K562 (cell line): ENCODE measurements at regions not wholly inside any gene's neighbourhood (a gene's known extent, or its start where the extent isn't known, plus 50 kb on each side); places are given as distances from the start of the nearest gene placed in this dataset.

Experiments
- ATAC-seq: fragments of 200-7000 bp; cut with Tn5 transposase; 3 replicates; pipeline ENCODE4 v1.9.1; 2020; ENCODE audit warnings: moderate library complexity
- BruUV-seq: library from RNA; stranded (reverse); fragments of 400-500 nt; replicated peaks from 2 replicates; lab custom pipeline; 2021; lab: Mats Ljungman, UMichigan
- CTCF ChIA-PET: fragments of 300-600 bp; formaldehyde crosslinking; extraction: SDS; loops from one replicate; lab custom pipeline; 2021; ENCODE audit warnings: low intra/inter-chr PET ratio; lab: Yijun Ruan, JAX
- POLR2A ChIA-PET: fragments of 300-600, 350-650 bp; sonication (Branson Sonifier 250); formaldehyde crosslinking; extraction: SDS; loops from one replicate; lab custom pipeline; 2021; ENCODE audit warnings: antibody characterized with exemption, inconsistent platforms; lab: Yijun Ruan, JAX
- DNase-seq, 4 experiments: peaks; one replicate each; pipeline versions ENCODE4 v3.0.0 to v3.0.0-alpha.2; 2011 to 2018; ENCODE audit warnings: low spot score in 3 of 4, mixed read lengths in 3 of 4; ENCODE audit errors: extremely low read depth in 1 of 4
- FAIRE-seq: peaks from 2 replicates; lab custom pipeline; 2011; peaks lifted over from hg19 to GRCh38; lab: Jason Lieb, UNC
- H2AFZ ChIP-seq: 2 replicates; pipeline ENCODE4 v1.6.0; 2011; ENCODE audit warnings: low read depth, low read length, control low read depth, inconsistent platforms
- H3K27ac ChIP-seq: fragments of 200-600 bp; 3 replicates; pipeline ENCODE4 v1.8.0; 2011; ENCODE audit warnings: low read depth, mild to moderate bottlenecking, control low read depth, inconsistent platforms, low read length, moderate library complexity, mixed read lengths; ENCODE audit errors: extremely low read depth
- H3K27me3 ChIP-seq, 2 experiments: fragments of 300-600 bp in 1 of 2; 2 replicates in 1 of 2; 3 replicates in 1 of 2; pipeline versions ENCODE4 v1.6.0 to v1.8.0; 2011; ENCODE audit warnings: inconsistent platforms in 2 of 2, low read length in 2 of 2, mild to moderate bottlenecking in 1 of 2, mixed read lengths in 1 of 2, moderate library complexity in 1 of 2; ENCODE audit not compliant: control insufficient read depth in 2 of 2, insufficient read depth in 2 of 2
- H3K36me3 ChIP-seq: fragments of 300-600 bp; 3 replicates; pipeline ENCODE4 v1.8.0; 2011; ENCODE audit warnings: mild to moderate bottlenecking, low read length, inconsistent platforms; ENCODE audit not compliant: control insufficient read depth, insufficient read depth
- H3K4me1 ChIP-seq, 2 experiments: fragments of 200-600 bp in 1 of 2; replicated peaks in 1 of 2; 2 replicates in 1 of 2; 3 replicates in 1 of 2; pipeline versions ENCODE4 v1.5.1 to v1.8.0; 2011; ENCODE audit warnings: inconsistent platforms in 2 of 2, low read length in 2 of 2, mild to moderate bottlenecking in 1 of 2, mixed read lengths in 1 of 2, moderate library complexity in 1 of 2; ENCODE audit not compliant: control insufficient read depth in 2 of 2, insufficient read depth in 2 of 2
- H3K4me2 ChIP-seq: 2 replicates; pipeline ENCODE4 v1.6.1; 2011; ENCODE audit warnings: low read length, control low read depth, inconsistent platforms, mixed read lengths; ENCODE audit not compliant: insufficient read depth
- H3K4me3 ChIP-seq: fragments of 200-600 bp; sonication (generic), shearing (Covaris generic); 2 replicates; pipeline ENCODE4 v1.5.1; 2016; ENCODE audit warnings: control low read depth, inconsistent platforms
- H3K79me2 ChIP-seq: fragments of 200-600 bp; 3 replicates; pipeline ENCODE4 v1.8.0; 2011; ENCODE audit warnings: low read length, inconsistent platforms; ENCODE audit not compliant: control insufficient read depth, insufficient read depth
- H3K9ac ChIP-seq, 2 experiments: 2 replicates each; pipeline versions ENCODE4 v1.6.0 to v1.6.1; 2011; ENCODE audit warnings: low read depth in 2 of 2, low read length in 2 of 2, control low read depth in 1 of 2, inconsistent platforms in 1 of 2, mild to moderate bottlenecking in 1 of 2, mixed read lengths in 1 of 2; ENCODE audit not compliant: insufficient read depth in 1 of 2
- H3K9me1 ChIP-seq: one replicate; pipeline ENCODE4 v1.6.0; 2011; ENCODE audit warnings: inconsistent platforms, mild to moderate bottlenecking, low read length, moderate library complexity; ENCODE audit not compliant: control insufficient read depth, insufficient read depth
- H3K9me3 ChIP-seq: replicated peaks from 2 replicates; pipeline ENCODE4 v1.5.1; 2011; ENCODE audit warnings: low read depth, low read length, inconsistent platforms; ENCODE audit not compliant: control insufficient read depth, insufficient read depth
- H4K20me1 ChIP-seq: replicated peaks from 2 replicates; pipeline ENCODE4 v1.6.1; 2011; ENCODE audit warnings: low read length, inconsistent platforms, mixed read lengths; ENCODE audit not compliant: control insufficient read depth, insufficient read depth
- HDAC2 ChIP-seq: fragments of 450-650 bp; IDR thresholded peaks from 2 replicates; pipeline ENCODE4 v1.6.1; 2016; ENCODE audit warnings: mild to moderate bottlenecking
- PHB2 ChIP-seq: fragments of 450-650 bp; IDR thresholded peaks from 2 replicates; pipeline ENCODE4 v1.6.1; 2017; ENCODE audit warnings: low read depth
- RAD21 ChIP-seq, 2 experiments: fragments of 250-450 bp in 1 of 2; fragments of 450-650 bp in 1 of 2; sonication (Bioruptor Pico) in 1 of 2; formaldehyde crosslinking in 1 of 2; IDR thresholded peaks in 1 of 2; conservative IDR thresholded peaks in 1 of 2; 2 replicates each; pipeline versions ENCODE4 v1.4.0 to v1.8.0; 2020 to 2022; ENCODE audit warnings: mild to moderate bottlenecking in 2 of 2, moderate library complexity in 1 of 2
- SMC3 ChIP-seq: conservative IDR thresholded peaks from 2 replicates; pipeline ENCODE4 v1.6.1; 2011; ENCODE audit warnings: low read depth, low read length, improper control_type of control experiment; ENCODE audit not compliant: insufficient read depth
- SREBF1 ChIP-seq: fragments of 150-350 bp; IDR thresholded peaks from 2 replicates; pipeline ENCODE4 v1.6.1; 2014; ENCODE audit warnings: antibody characterized with exemption, low read depth, low read length, borderline replicate concordance
- ZNF57 ChIP-seq: fragments of 450-650 bp; formaldehyde crosslinking; IDR thresholded peaks from 2 replicates; pipeline ENCODE4 v1.4.0; 2020; ENCODE audit warnings: mild to moderate bottlenecking, moderate library complexity
- WGBS: fragments of 100-300 bp; shearing (Covaris generic); methylation state at CpG from one replicate; pipeline ENCODE4 v1.1.6; 2016; ENCODE audit warnings: low coverage, mixed read lengths; ENCODE audit not compliant: insufficient coverage; ENCODE audit errors: missing lambda C conversion rate; 5-methylcytosine and 5-hydroxymethylcytosine counted together
- in situ Hi-C: fragments of 300-500 bp; cut with MboI; formaldehyde crosslinking; loops from 4 replicates; pipeline ENCODE4 v1.15.0; 2018; ENCODE audit warnings: inconsistent platforms, mixed read lengths
- intact Hi-C: fragments of 100-400 bp; cut with micrococcal nuclease; formaldehyde crosslinking; loops from 2 replicates; pipeline ENCODE4 v1.14.2; 2022
- TF ChIP-seq, protein P1 (sequence below): fragments of 450-650 bp; IDR thresholded peaks from 2 replicates; pipeline ENCODE4 v1.6.1; 2016; ENCODE audit warnings: low read depth, mild to moderate bottlenecking, moderate library complexity
- TF ChIP-seq, protein P2 (sequence below), 3 experiments: IDR thresholded peaks in 2 of 3; conservative IDR thresholded peaks in 1 of 3; 2 replicates each; pipeline ENCODE4 v1.5.1; 2011 to 2012; ENCODE audit warnings: low read length in 3 of 3, mild to moderate bottlenecking in 3 of 3, control low read depth in 2 of 3, improper control_type of control experiment in 1 of 3, inconsistent platforms in 1 of 3, low read depth in 1 of 3, mixed read lengths in 1 of 3, moderate library complexity in 1 of 3; ENCODE audit not compliant: insufficient read depth in 2 of 3
- TF ChIP-seq, protein P3 (sequence below): fragments of 250-450 bp; sonication (Bioruptor Pico); IDR thresholded peaks from 2 replicates; pipeline ENCODE4 v1.5.0; 2021

DNA sequence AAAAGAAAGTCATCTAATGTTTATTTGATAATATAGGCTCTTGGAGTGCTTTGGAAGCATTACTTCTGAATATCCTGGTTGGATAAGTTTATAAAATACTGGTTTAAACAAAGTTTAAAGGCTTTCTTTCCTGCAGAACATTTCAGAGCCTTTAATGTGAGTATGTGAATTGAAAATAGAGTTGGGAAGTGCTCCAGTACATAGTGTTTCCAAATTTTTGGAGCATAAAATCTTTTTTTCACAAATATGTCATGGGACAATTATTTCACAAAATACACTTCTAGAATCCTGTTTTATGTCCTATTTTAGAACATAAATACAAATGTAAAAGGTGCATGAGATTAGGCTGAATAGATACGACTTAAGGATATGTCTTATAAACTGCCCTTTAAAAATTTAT, 158.9 kb upstream of the HNRNPA3 start (continued):
- TF ChIP-seq SREBF1, result no peak
- TF ChIP-seq PHB2, result no peak
- TF ChIP-seq, protein P1, sequence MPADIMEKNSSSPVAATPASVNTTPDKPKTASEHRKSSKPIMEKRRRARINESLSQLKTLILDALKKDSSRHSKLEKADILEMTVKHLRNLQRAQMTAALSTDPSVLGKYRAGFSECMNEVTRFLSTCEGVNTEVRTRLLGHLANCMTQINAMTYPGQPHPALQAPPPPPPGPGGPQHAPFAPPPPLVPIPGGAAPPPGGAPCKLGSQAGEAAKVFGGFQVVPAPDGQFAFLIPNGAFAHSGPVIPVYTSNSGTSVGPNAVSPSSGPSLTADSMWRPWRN, result no peak

DNA sequence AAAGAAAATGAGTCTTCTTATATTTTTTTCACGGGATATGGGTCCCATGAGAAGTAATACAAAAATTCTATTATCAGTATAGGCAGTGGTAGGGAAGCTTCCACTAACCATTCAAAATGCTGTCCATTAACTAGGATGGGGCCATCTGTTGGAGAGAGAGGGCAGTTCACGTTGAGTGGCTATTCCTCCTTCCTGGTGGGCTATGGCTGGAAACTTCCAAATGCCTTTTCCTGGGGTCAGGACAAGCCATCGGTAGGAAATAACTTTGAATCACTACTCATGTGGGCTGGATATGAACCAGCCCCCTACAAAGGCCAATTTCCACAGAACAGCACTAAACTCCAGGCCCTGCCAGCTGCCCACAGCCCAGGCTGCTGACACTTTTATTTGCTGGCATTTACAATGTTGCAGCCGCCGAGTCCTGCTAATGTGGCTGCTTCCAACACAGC, 156.1 kb upstream of the HNRNPA3 start:
- Histone ChIP-seq H4K20me1 (no peaks in the 10 kb centered on the region), H3K36me3 (no peaks in the 10 kb centered on the region), H3K79me2 (no peaks in the 10 kb centered on the region), H3K9me3 (no peaks in the 10 kb centered on the region), H2AFZ (no peak overlapping the region), H3K27ac (no peak overlapping the region), H3K4me1 (no peaks in the 10 kb centered on the region), H3K9me1 (no peaks in the 10 kb centered on the region), H3K4me2 (no peak overlapping the region), H3K9ac (no peak overlapping the region), H3K27me3 (peaks cover 7 to 18% of the 10 kb centered on the region in 2 experiments; a peak in 3 of 5 replicates)
- intact Hi-C loops, result no loop called here
- 3% methylated on average over 5 of the region's 5 CpGs for WGBS
- no peak for FAIRE-seq
- in situ Hi-C loops, result no loop called here
- ChIA-PET CTCF (no interaction called here), POLR2A (interaction anchor here (0.6 kb wide), 1 partner anchor 9 kb away, joined by 3 read pairs; no protein-coding TSS in a partner anchor)
- BruUV-seq, result no TSS peak
- peak in 3 of 4 experiments; percentile 11 to 20 (median 14) for DNase-seq
- ATAC-seq, result peak; percentile 91
- TF ChIP-seq, protein P2, sequence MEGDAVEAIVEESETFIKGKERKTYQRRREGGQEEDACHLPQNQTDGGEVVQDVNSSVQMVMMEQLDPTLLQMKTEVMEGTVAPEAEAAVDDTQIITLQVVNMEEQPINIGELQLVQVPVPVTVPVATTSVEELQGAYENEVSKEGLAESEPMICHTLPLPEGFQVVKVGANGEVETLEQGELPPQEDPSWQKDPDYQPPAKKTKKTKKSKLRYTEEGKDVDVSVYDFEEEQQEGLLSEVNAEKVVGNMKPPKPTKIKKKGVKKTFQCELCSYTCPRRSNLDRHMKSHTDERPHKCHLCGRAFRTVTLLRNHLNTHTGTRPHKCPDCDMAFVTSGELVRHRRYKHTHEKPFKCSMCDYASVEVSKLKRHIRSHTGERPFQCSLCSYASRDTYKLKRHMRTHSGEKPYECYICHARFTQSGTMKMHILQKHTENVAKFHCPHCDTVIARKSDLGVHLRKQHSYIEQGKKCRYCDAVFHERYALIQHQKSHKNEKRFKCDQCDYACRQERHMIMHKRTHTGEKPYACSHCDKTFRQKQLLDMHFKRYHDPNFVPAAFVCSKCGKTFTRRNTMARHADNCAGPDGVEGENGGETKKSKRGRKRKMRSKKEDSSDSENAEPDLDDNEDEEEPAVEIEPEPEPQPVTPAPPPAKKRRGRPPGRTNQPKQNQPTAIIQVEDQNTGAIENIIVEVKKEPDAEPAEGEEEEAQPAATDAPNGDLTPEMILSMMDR (IDR thresholded peaks at IDR 0.05 in 2 of 3, conservative IDR thresholded peaks at IDR 0.05 in 1 of 3; ENCODE audit: insufficient read depth in 2 of 3, low read depth in 1 of 3, low read length in 3 of 3), result peak; percentile 29 to 53 (median 50); a peak in 3 of 6 replicates
- TF ChIP-seq SMC3 (0 out of 2 replicates have a peak, but pooled peaks have one; percentile 26), ZNF57 (no peak), RAD21 (CRISPR knock-in tag; conservative IDR thresholded peaks at IDR 0.05 in 1 of 2, IDR thresholded peaks at IDR 0.05 in 1 of 2) (peak in 1 of 2 experiments; percentile 47; a peak in 3 of 4 replicates), HDAC2 (no peak)
- TF ChIP-seq, protein P3, sequence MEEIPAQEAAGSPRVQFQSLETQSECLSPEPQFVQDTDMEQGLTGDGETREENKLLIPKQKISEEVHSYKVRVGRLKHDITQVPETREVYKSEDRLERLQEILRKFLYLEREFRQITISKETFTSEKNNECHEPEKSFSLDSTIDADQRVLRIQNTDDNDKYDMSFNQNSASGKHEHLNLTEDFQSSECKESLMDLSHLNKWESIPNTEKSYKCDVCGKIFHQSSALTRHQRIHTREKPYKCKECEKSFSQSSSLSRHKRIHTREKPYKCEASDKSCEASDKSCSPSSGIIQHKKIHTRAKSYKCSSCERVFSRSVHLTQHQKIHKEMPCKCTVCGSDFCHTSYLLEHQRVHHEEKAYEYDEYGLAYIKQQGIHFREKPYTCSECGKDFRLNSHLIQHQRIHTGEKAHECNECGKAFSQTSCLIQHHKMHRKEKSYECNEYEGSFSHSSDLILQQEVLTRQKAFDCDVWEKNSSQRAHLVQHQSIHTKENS, result no peak
- TF ChIP-seq, all 486 proteins: peak for 3
- no peak overlapping the region for H3K4me3 ChIP-seq
